ENCODE measurements at regions not wholly inside any gene's neighbourhood (a gene's known extent, or its start where the extent isn't known, plus 50 kb on each side); places are given as distances from the start of the nearest gene placed in this dataset.

- Mint-ChIP-seq H3K36me3 (ENCODE audit: low read depth) (peaks cover 26% of the 10 kb centered on the region), H3K4me1 (ENCODE audit: low read depth) (peaks cover 2% of the 10 kb centered on the region), H3K9me3 (peaks cover 4% of the 10 kb centered on the region), H3K4me3 (no peak overlapping the region), H3K27me3 (no peaks in the 10 kb centered on the region), H3K27ac (no peak overlapping the region)
- TF ChIP-seq, protein P1, sequence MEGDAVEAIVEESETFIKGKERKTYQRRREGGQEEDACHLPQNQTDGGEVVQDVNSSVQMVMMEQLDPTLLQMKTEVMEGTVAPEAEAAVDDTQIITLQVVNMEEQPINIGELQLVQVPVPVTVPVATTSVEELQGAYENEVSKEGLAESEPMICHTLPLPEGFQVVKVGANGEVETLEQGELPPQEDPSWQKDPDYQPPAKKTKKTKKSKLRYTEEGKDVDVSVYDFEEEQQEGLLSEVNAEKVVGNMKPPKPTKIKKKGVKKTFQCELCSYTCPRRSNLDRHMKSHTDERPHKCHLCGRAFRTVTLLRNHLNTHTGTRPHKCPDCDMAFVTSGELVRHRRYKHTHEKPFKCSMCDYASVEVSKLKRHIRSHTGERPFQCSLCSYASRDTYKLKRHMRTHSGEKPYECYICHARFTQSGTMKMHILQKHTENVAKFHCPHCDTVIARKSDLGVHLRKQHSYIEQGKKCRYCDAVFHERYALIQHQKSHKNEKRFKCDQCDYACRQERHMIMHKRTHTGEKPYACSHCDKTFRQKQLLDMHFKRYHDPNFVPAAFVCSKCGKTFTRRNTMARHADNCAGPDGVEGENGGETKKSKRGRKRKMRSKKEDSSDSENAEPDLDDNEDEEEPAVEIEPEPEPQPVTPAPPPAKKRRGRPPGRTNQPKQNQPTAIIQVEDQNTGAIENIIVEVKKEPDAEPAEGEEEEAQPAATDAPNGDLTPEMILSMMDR (IDR thresholded peaks at IDR 0.05) = no peak
- no peak for ATAC-seq
- CTCF ChIA-PET = interaction anchor here (0.9 to 2.8 kb wide), 2 partner anchors 346 to 816 kb away, joined by 3 to 11 read pairs; no protein-coding TSS in a partner anchor
- POLR2A ChIA-PET = no interaction called here
- DNase-seq = no peak
- intact Hi-C loops (cut with micrococcal nuclease) = no loop called here
Observed at GRCh38 chr7:112896026-112896601, 105.9 kb upstream of the TMEM168 start.

DNA sequence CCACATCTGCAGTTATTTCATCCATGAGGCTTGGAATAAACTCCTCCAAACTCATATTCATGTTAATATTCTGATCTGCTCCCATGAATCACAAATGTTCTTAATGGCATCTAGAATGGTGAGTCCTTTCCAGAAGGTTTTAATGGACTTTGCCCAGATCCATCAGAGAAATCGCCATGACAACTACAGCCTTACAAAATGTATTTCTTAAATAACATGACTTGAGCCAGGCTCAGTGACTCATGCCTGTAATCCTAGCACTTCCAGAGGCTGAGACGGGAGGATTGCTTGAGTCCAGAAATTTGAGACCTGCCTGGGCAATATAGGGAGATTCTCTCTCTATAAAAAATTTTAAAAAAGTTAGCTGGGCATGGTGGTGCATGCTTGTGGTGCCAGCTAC lies 102.1 kb upstream of the TMEM168 start:
- Mint-ChIP-seq H3K4me1 (ENCODE audit: low read depth) (peaks cover 2% of the 10 kb centered on the region), H3K27ac (no peak overlapping the region), H3K27me3 (no peaks in the 10 kb centered on the region), H3K36me3 (ENCODE audit: low read depth) (peaks cover 21% of the 10 kb centered on the region), H3K4me3 (no peak overlapping the region), H3K9me3 (no peaks in the 10 kb centered on the region)
- intact Hi-C loops (cut with micrococcal nuclease) = no loop called here
- POLR2A ChIA-PET = no interaction called here
- CTCF ChIA-PET = no interaction called here
- TF ChIP-seq, protein P1 (IDR thresholded peaks at IDR 0.05) = no peak
- no peak for DNase-seq
- no peak for ATAC-seq

GRCh38 chr7:112891698-112892097 lies 101.5 kb upstream of the TMEM168 start:
- H3K27me3 Mint-ChIP-seq = no peaks in the 10 kb centered on the region

GRCh38 chr7:112889834-112890438 lies 99.7 kb upstream of the TMEM168 start:
- no peak for DNase-seq
- intact Hi-C loops (cut with micrococcal nuclease) = no loop called here
- Mint-ChIP-seq H3K4me1 (ENCODE audit: low read depth) (peaks cover 4% of the 10 kb centered on the region), H3K4me3 (no peak overlapping the region), H3K27ac (no peak overlapping the region), H3K36me3 (ENCODE audit: low read depth) (peaks cover 34% of the 10 kb centered on the region), H3K9me3 (no peaks in the 10 kb centered on the region), H3K27me3 (no peaks in the 10 kb centered on the region)
- ChIA-PET CTCF (interaction anchor here (2.1 kb wide), 1 partner anchor 9 kb away, joined by 9 read pairs; no protein-coding TSS in a partner anchor), POLR2A (no interaction called here)
- no peak for ATAC-seq
- TF ChIP-seq, protein P1 (IDR thresholded peaks at IDR 0.05) = no peak

More at GRCh38 chr7:112891698-112892097, 101.5 kb upstream of the TMEM168 start:
- ATAC-seq (no peak), DNase-seq (no peak)
- Mint-ChIP-seq H3K9me3 (no peaks in the 10 kb centered on the region), H3K27ac (no peak overlapping the region), H3K4me3 (no peak overlapping the region), H3K4me1 (ENCODE audit: low read depth) (peaks cover 2% of the 10 kb centered on the region), H3K36me3 (ENCODE audit: low read depth) (peaks cover 21% of the 10 kb centered on the region)
- ChIA-PET CTCF (interaction anchor here (1.2 kb wide), 1 partner anchor 10 kb away, joined by 3 read pairs; no protein-coding TSS in a partner anchor), POLR2A (no interaction called here)
- intact Hi-C loops (cut with micrococcal nuclease) = no loop called here
- TF ChIP-seq, protein P1 (IDR thresholded peaks at IDR 0.05) = no peak

GRCh38 chr7:112889268-112889667 lies 99.1 kb upstream of the TMEM168 start:
- no peak for ATAC-seq
- CTCF ChIA-PET = interaction anchor here (2.1 kb wide), 1 partner anchor 10 kb away, joined by 9 read pairs; no protein-coding TSS in a partner anchor
- POLR2A ChIA-PET = no interaction called here
- Mint-ChIP-seq H3K4me1 (ENCODE audit: low read depth) (peaks cover 4% of the 10 kb centered on the region), H3K9me3 (no peaks in the 10 kb centered on the region), H3K36me3 (ENCODE audit: low read depth) (peaks cover 30% of the 10 kb centered on the region), H3K27me3 (no peaks in the 10 kb centered on the region), H3K27ac (no peak overlapping the region), H3K4me3 (no peak overlapping the region)
- no peak for DNase-seq
- TF ChIP-seq, protein P1 (IDR thresholded peaks at IDR 0.05) = no peak
- intact Hi-C loops (cut with micrococcal nuclease) = no loop called here
